Spleen (tissue), 7 donors: ENCODE measurements at regions not wholly inside any gene's neighbourhood (a gene's known extent, or its start where the extent isn't known, plus 50 kb on each side); places are given as distances from the start of the nearest gene placed in this dataset.

Experiments
- CTCF ChIP-seq, 11 experiments: fragments of 200-600 bp in 7 of 11; fragments of 450-650 bp in 4 of 11; sonication (generic) in 4 of 11; IDR thresholded peaks in 8 of 11; conservative IDR thresholded peaks in 3 of 11; 1 replicate in 7 of 11; 2 replicates in 4 of 11; pipeline versions ENCODE4 v1.4.0 to v1.8.0; 2016 to 2021; ENCODE audit warnings: antibody characterized with exemption in 11 of 11, inconsistent platforms in 4 of 11, mild to moderate bottlenecking in 1 of 11
- POLR2A ChIP-seq, 3 donors: fragments of 450-650 bp; IDR thresholded peaks; one replicate each; pipeline ENCODE4 v1.5.1; 2017; ENCODE audit warnings: antibody characterized with exemption in 3 of 3, mild to moderate bottlenecking in 1 of 3
- POLR2AphosphoS5 ChIP-seq, 3 donors: sonication (generic); formaldehyde crosslinking; IDR thresholded peaks; one replicate each; pipeline ENCODE4 v1.5.1; 2017; ENCODE audit warnings: antibody characterized with exemption in 3 of 3
- donor health status: DM: no; HTN: no; CAD: no; lungs with moderate emphysema.
- donor health status: DM: no; HTN: no; CAD: no.
- donor health status: DM: no; HTN: no; CAD: no.

- TF ChIP-seq POLR2A (IDR thresholded peaks at IDR 0.05): no peak
- no peak for TF ChIP-seq CTCF (IDR thresholded peaks at IDR 0.05 in 8 of 11, conservative IDR thresholded peaks at IDR 0.05 in 3 of 11)
- TF ChIP-seq POLR2AphosphoS5 (IDR thresholded peaks at IDR 0.05): no peak
Observed at GRCh38 chr6:122170274-122170673, 229.2 kb upstream of the HSF2 start.
